ENCODE measurements at regions not wholly inside any gene's neighbourhood (a gene's known extent, or its start where the extent isn't known, plus 50 kb on each side); places are given as distances from the start of the nearest gene placed in this dataset.

GRCh38 chr20:48275286-48276020 lies 490.2 kb upstream of the SULF2 start:
- BruUV-seq (replicated peaks), result no TSS peak
- Mint-ChIP-seq H3K4me3 (ENCODE audit: unreplicated experiment) (no peak overlapping the region), H3K4me1 (ENCODE audit: insufficient read depth, unreplicated experiment) (no peaks in the 10 kb centered on the region), H3K27ac (ENCODE audit: low read depth, unreplicated experiment) (no peak overlapping the region), H3K9me3 (ENCODE audit: unreplicated experiment) (no peaks in the 10 kb centered on the region), H3K27me3 (ENCODE audit: insufficient read depth, unreplicated experiment) (peaks cover 23% of the 10 kb centered on the region), H3K36me3 (ENCODE audit: insufficient read depth, unreplicated experiment) (no peaks in the 10 kb centered on the region)
- intact Hi-C loops (cut with micrococcal nuclease), result no loop called here
- no peak for DNase-seq (ENCODE audit: unreplicated experiment)
- CTCF ChIA-PET, result interaction anchor here (0.7 to 0.8 kb wide), 2 partner anchors 20 to 620 kb away, joined by 3 read pairs; no protein-coding TSS in a partner anchor
- POLR2A ChIA-PET, result interaction anchor here (1.0 kb wide), 1 partner anchor 49 kb away, joined by 3 read pairs; no protein-coding TSS in a partner anchor
- no peak for TF ChIP-seq CTCF (IDR thresholded peaks at IDR 0.05; ENCODE audit: unreplicated experiment)

- ChIA-PET POLR2A (no interaction called here), CTCF (interaction anchor here (0.6 kb wide), 1 partner anchor 1592 kb away, joined by 4 read pairs; no protein-coding TSS in a partner anchor)
- DNase-seq (ENCODE audit: unreplicated experiment), result no peak
- no peak for TF ChIP-seq CTCF (IDR thresholded peaks at IDR 0.05; ENCODE audit: unreplicated experiment)
- Mint-ChIP-seq H3K9me3 (ENCODE audit: unreplicated experiment) (no peaks in the 10 kb centered on the region), H3K36me3 (ENCODE audit: insufficient read depth, unreplicated experiment) (no peaks in the 10 kb centered on the region), H3K27me3 (ENCODE audit: insufficient read depth, unreplicated experiment) (peaks cover 39% of the 10 kb centered on the region), H3K4me1 (ENCODE audit: insufficient read depth, unreplicated experiment) (no peaks in the 10 kb centered on the region), H3K4me3 (ENCODE audit: unreplicated experiment) (no peak overlapping the region), H3K27ac (ENCODE audit: low read depth, unreplicated experiment) (no peak overlapping the region)
- no TSS peak for BruUV-seq (replicated peaks)
- intact Hi-C loops (cut with micrococcal nuclease), result no loop called here
These were observed 488.6 kb upstream of the SULF2 start for GRCh38 chr20:48273843-48274242.

DNA sequence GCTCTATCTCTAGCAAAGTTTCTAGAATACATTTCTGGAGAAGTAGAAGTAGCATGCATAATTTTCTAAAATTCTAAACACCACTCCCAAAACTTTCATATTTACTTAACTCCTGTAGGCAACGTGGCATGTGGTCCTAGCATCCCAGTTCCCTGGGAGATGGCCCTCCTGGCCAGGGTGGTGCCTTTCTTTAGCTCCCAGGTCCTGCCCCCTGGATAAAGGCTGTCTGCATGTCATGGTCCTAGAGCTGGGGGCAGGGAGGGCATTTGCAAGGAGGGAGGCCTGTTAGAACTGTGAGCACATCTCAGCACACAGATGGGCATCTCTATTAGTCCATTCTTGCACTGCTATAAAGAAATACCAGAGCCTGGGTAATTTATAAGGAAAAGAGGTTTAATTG lies 485.6 kb upstream of the SULF2 start:
- TF ChIP-seq CTCF (IDR thresholded peaks at IDR 0.05; ENCODE audit: unreplicated experiment), result no peak
- BruUV-seq (replicated peaks), result no TSS peak
- DNase-seq (ENCODE audit: unreplicated experiment), result no peak
- POLR2A ChIA-PET, result no interaction called here
- CTCF ChIA-PET, result no interaction called here
- Mint-ChIP-seq H3K36me3 (ENCODE audit: insufficient read depth, unreplicated experiment) (no peaks in the 10 kb centered on the region), H3K27me3 (ENCODE audit: insufficient read depth, unreplicated experiment) (peaks cover 51% of the 10 kb centered on the region), H3K4me3 (ENCODE audit: unreplicated experiment) (no peak overlapping the region), H3K27ac (ENCODE audit: low read depth, unreplicated experiment) (no peak overlapping the region), H3K4me1 (ENCODE audit: insufficient read depth, unreplicated experiment) (no peaks in the 10 kb centered on the region), H3K9me3 (ENCODE audit: unreplicated experiment) (no peaks in the 10 kb centered on the region)
- intact Hi-C loops (cut with micrococcal nuclease), result no loop called here

DNA sequence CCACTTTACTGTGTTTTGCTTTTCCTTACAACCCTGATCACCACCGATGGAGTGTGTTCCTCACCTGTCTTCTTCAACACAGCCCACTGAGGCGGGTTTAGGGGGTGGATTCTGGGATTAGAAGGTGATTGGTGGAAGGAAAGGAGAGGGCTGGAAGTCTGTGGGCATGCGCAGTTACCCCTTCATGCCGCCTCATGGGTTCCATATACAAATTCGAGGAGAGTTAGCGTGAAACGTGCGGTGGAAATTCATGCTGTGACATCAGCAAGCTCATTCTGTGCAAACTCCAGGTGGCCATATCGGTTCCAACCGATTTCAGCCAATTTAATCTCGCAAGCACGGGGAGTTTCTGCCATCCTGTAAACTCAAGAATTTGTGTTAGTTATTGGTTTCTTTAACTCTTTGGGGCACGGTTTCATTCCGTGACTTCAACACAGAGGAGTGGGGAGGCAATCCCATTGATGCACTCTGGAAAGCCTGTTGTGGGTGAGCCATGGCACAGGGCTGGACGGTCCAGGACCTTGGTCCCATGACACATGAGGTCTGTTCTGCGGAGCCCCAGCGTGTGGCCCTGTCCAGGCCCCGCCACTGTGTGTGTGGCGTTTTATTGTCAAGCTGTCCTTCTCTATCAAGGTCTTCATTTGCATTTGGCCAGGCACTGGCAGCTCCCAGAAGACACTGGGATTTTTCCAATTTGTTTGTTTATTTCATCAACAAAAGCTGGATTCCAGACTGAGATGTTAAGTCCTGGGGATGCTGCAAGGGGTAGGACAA lies 482.8 kb upstream of the SULF2 start:
- Mint-ChIP-seq H3K4me3 (ENCODE audit: unreplicated experiment) (no peak overlapping the region), H3K9me3 (ENCODE audit: unreplicated experiment) (no peaks in the 10 kb centered on the region), H3K4me1 (ENCODE audit: insufficient read depth, unreplicated experiment) (no peaks in the 10 kb centered on the region), H3K27ac (ENCODE audit: low read depth, unreplicated experiment) (no peak overlapping the region), H3K27me3 (ENCODE audit: insufficient read depth, unreplicated experiment) (peaks cover 61% of the 10 kb centered on the region), H3K36me3 (ENCODE audit: insufficient read depth, unreplicated experiment) (no peaks in the 10 kb centered on the region)
- intact Hi-C loops (cut with micrococcal nuclease), result no loop called here
- DNase-seq (ENCODE audit: unreplicated experiment), result no peak
- CTCF ChIA-PET, result interaction anchor here (1.2 kb wide), 1 partner anchor 28 kb away, joined by 3 read pairs; no protein-coding TSS in a partner anchor
- no peak for TF ChIP-seq CTCF (IDR thresholded peaks at IDR 0.05; ENCODE audit: unreplicated experiment)
- BruUV-seq (replicated peaks), result no TSS peak
- POLR2A ChIA-PET, result interaction anchor here (0.6 kb wide), 1 partner anchor 398 kb away, joined by 3 read pairs; no protein-coding TSS in a partner anchor

Data from MCF 10A (cell line).